ENCODE measurements at regions not wholly inside any gene's neighbourhood (a gene's known extent, or its start where the extent isn't known, plus 50 kb on each side); places are given as distances from the start of the nearest gene placed in this dataset.

- TF ChIP-seq, protein P1, sequence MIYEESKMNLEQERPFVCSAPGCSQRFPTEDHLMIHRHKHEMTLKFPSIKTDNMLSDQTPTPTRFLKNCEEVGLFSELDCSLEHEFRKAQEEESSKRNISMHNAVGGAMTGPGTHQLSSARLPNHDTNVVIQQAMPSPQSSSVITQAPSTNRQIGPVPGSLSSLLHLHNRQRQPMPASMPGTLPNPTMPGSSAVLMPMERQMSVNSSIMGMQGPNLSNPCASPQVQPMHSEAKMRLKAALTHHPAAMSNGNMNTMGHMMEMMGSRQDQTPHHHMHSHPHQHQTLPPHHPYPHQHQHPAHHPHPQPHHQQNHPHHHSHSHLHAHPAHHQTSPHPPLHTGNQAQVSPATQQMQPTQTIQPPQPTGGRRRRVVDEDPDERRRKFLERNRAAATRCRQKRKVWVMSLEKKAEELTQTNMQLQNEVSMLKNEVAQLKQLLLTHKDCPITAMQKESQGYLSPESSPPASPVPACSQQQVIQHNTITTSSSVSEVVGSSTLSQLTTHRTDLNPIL (CRISPR knock-in tag; IDR thresholded peaks at IDR 0.05; ENCODE audit: low read depth): no peak
- TF ChIP-seq TSHZ2 (CRISPR knock-in tag; IDR thresholded peaks at IDR 0.05) (no peak), POU6F1 (CRISPR knock-in tag; IDR thresholded peaks at IDR 0.05; ENCODE audit: borderline replicate concordance, low read depth) (no peak), ARNTL (CRISPR knock-in tag; IDR thresholded peaks at IDR 0.05; ENCODE audit: borderline replicate concordance, low read depth) (no peak), ZFP30 (CRISPR knock-in tag; IDR thresholded peaks at IDR 0.05) (no peak), BACH2 (CRISPR knock-in tag; IDR thresholded peaks at IDR 0.05; ENCODE audit: borderline replicate concordance) (no peak), RARB (CRISPR knock-in tag; IDR thresholded peaks at IDR 0.05) (no peak), ZFP3 (CRISPR knock-in tag; IDR thresholded peaks at IDR 0.05) (no peak), PPARA (CRISPR knock-in tag; IDR thresholded peaks at IDR 0.05; ENCODE audit: borderline replicate concordance) (no peak), ZNF8 (CRISPR knock-in tag; IDR thresholded peaks at IDR 0.05) (no peak)
Measured at GRCh38 chr4:66252291-66252690, 582.0 kb upstream of the EPHA5 start.
